Hippocampal formation (tissue), 2 donors: ENCODE measurements at regions not wholly inside any gene's neighbourhood (a gene's known extent, or its start where the extent isn't known, plus 50 kb on each side); places are given as distances from the start of the nearest gene placed in this dataset.

Experiments used
- DNase-seq, 2 donors: peaks; one replicate each; lab custom pipeline; 2025; lab: John Stamatoyannopoulos, UW

GRCh38 chr7:115271332-115272235, 349.7 kb downstream of the MDFIC start:
- no peak for DNase-seq

GRCh38 chr7:115269486-115269885, 347.6 kb downstream of the MDFIC start:
- DNase-seq = no peak

DNA sequence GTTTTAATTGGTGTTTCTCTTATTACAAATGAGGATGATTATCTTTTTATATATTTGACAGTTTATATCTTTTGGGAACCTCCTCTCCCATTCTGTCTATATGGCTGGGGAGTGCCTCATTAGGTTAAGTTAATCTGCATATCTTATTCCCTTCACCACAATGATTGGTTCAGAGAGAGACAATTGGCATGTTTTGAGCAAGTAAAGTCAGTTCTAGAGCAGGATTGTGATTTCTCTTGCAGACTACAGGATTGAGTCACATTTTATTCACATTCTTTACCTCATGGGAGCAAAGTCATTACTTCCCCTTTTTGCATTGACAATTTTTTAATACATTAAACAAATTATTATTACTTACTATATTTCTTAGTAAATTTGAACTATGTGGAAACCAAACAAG, 345.6 kb downstream of the MDFIC start:
- no peak for DNase-seq

DNA sequence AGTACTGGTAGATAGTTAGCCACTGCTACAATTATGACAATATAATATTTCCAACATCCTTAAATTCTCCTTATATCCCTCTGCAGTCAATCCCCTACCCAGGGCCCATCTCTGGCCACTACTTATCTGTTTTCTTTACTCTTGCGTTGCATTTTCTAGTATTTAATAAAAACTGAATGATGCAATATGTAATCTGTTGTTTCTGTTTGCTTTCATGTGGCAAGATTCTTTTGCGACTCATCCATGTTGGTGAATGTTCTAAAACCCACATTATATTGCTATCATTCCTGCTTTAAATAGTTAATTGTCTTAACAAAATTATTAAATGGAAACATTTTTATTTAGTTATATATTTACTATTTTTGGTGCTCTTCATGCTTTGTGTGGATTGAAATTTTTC, 338.5 kb downstream of the MDFIC start:
- DNase-seq = no peak

DNA sequence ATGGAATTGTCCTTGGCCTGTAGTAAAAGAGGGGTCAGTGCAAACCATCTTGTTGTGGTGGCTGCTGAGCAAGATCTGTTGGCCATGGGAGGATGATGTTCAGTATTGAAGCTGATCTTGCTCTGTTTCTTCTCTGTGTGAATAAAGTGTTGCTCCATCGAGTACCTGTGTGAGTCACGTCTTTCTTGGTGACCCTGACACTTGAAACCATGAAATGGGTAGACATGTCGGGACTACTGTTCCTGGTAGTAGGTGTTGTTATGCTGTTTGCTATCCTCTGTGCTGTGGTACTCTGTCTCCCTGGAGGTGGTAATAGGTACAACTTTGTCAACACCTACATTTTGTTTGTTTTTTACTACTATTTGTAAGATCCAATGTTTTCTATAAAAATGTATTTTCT, 330.6 kb downstream of the MDFIC start:
- DNase-seq = no peak

DNA sequence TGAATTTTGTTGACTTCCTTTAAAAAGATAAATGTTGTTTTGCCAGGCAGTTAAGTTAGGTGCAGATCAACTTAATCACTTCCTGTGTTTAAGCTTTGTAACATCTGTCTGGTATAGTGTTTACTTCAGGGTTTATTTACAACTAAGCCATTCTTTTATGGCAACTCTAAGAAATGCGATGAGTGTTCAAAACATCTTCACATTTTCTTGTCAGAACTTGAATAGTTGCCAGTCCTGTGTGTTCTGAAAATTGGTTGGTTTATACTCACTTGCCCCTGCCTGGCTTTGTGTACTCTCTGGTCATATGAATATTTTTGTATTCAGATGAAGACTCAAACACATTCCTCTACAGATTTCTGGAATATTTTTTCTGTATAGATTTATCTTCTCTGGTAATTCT, 327.2 kb downstream of the MDFIC start:
- no peak for DNase-seq

GRCh38 chr7:115241151-115241550, 319.3 kb downstream of the MDFIC start:
- DNase-seq = no peak

- DNase-seq = no peak
These were observed 318.3 kb downstream of the MDFIC start for GRCh38 chr7:115240242-115240641.

DNA sequence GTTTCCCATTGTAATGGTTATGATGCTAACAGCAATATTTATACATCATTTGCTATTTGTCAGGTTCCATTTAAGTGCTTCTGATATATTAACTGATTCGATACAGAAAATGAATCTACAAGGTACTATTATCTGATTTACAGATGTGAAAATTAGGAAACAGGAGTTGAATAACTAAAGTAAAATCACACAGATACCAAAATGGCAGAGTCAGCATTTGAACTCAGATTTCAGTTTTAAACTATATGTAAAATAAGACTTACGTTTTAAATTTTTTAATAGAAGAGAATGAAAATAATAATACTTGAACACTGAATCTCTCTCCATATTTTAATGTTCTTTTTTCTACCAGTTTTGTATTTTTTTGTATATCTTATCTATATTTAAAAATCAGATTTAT, 313.2 kb downstream of the MDFIC start:
- no peak for DNase-seq

DNA sequence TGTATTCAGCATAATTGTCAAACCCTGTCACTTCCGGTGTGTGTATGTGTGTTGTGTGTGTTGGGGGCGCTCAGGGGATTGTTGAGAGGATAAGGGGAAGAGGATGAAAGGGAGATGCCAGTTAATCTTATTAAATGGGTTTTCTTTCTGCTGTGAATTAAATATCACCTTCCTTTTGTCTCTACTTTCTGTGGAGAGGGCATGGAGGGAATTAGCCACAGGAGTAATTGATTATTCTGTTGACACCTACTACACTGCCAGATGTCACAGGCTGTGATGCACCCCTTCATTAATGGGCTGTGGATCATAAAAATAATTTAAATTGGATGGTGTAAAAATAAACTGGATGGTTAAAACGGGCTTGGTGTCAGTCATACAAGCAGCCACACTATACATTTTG, 311.9 kb downstream of the MDFIC start:
- no peak for DNase-seq

DNA sequence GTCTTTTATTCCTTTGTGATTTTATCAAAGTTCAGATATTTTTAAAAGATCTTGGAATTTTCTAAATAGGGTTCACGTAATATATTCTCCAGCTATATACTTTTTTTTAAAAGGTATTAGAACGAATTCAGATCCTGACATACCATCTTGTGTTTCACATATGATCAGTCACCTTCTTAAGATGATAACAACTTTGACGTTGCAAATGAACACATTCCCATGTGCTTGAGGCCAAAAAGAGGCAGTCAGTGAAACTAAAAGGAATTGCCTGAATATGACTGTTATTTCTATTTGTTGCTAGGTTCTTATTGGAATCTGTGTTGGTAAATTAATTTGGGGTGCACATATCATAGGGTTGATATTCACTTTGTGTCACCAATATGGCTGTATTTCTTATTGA, 310.1 kb downstream of the MDFIC start:
- no peak for DNase-seq

GRCh38 chr7:115230882-115231571, 309.1 kb downstream of the MDFIC start:
- DNase-seq = no peak

DNA sequence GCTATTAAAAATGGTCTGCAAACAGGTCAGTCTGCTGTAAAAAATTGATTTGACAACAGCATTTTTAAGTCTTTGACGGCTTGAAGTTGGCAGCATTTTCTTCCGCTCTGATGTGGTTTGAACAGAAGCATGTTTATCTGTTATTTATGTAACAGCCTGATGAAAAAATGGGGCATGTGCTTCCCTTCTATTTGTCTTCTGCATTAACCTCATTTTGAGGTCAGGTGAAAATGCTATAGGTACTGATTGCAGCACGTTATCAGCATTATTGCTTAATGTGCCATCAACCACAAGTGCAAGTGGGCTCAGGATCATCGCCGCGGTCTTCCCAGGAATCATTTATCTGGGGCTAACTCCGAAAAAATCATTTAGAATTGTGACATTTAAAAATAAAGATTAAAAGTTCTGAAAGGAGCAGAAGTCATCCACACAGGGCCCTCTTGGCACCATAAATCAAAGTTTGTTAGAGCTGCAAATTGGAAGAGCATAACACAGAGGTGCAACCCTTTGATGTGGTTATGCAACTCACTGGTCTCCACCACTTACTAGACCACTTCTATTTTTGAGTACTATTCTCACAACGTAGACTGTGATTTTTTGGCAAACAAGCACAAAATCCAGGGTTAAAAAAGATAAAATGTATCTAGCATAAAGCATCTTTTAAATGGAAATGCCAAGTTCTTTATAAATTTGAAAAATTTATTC, 307.7 kb downstream of the MDFIC start:
- DNase-seq = no peak

- DNase-seq = no peak
These were observed 305.8 kb downstream of the MDFIC start for GRCh38 chr7:115227473-115228235.

- DNase-seq = no peak
These were observed 304.5 kb downstream of the MDFIC start for GRCh38 chr7:115226410-115226809.

- no peak for DNase-seq
These were observed 303.0 kb downstream of the MDFIC start for GRCh38 chr7:115224922-115225321.

- no peak for DNase-seq
These were observed 302.1 kb downstream of the MDFIC start for GRCh38 chr7:115223959-115224358.

GRCh38 chr7:115221456-115221855, 299.6 kb downstream of the MDFIC start:
- DNase-seq = no peak

DNA sequence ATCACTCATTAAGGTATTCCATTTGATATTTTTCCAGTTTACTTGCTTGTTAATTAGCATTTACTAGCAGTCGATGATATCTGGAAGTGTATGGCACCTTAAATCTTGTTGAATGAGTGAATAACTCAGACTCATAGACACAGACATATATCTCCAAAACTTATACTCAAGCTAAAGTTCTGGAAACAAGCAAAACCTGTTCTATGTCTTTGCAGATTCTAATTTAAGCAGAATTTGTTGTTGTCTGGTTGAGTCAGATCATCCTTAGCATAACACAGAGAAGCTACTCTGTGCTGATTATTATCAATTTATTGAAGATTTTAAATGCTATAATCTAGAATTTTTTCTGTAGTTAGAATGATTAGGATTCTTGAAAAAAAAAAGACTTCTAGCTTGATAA, 296.2 kb downstream of the MDFIC start:
- no peak for DNase-seq

GRCh38 chr7:115217373-115217772, 295.5 kb downstream of the MDFIC start:
- no peak for DNase-seq

DNA sequence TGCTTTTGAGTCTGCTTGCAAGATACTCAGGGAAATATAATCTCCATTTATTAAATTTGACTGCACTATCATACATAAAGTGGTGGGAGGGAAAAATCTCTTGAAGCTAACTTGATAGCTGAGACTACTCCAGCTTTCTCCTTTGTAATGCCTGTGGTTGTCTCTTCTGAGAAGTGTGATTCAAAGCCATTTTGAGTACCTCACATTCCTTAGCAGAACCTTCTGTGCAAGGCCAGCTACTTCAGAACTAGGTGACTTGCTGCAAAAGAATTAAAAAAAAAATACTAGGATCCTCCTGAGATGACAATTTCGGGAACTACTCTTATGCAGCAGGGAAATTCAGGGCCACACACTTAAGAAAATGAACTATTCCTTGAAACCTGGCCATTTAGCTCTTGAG, 294.8 kb downstream of the MDFIC start:
- no peak for DNase-seq

GRCh38 chr7:115211171-115211570, 289.3 kb downstream of the MDFIC start:
- no peak for DNase-seq
